H1 (cell line): ENCODE measurements at regions not wholly inside any gene's neighbourhood (a gene's known extent, or its start where the extent isn't known, plus 50 kb on each side); places are given as distances from the start of the nearest gene placed in this dataset.

ENCODE experiments used
- HDAC2 ChIP-seq, 2 experiments: fragments of 300-600 bp in 1 of 2; sonication (generic) in 1 of 2; IDR thresholded peaks; 2 replicates each; pipeline ENCODE4 v1.6.1; 2011 to 2012; ENCODE audit warnings: low read depth in 2 of 2, low read length in 2 of 2, mild to moderate bottlenecking in 2 of 2, moderate library complexity in 2 of 2, borderline replicate concordance in 1 of 2, inconsistent platforms in 1 of 2
- TF ChIP-seq, protein P1 (sequence below): IDR thresholded peaks from 2 replicates; pipeline ENCODE4 v1.6.1; 2011; ENCODE audit warnings: low read length, improper control_type of control experiment
- TF ChIP-seq, protein P2 (sequence below), 3 experiments: IDR thresholded peaks; 1 replicate in 2 of 3; 2 replicates in 1 of 3; pipeline versions ENCODE4 v1.5.1 to v1.6.1; 2011; ENCODE audit warnings: low read length in 3 of 3, mild to moderate bottlenecking in 3 of 3, inconsistent platforms in 2 of 3, low read depth in 1 of 3, moderate library complexity in 1 of 3; ENCODE audit not compliant: insufficient read depth in 1 of 3; ENCODE audit errors: control extremely low read depth in 1 of 3

DNA sequence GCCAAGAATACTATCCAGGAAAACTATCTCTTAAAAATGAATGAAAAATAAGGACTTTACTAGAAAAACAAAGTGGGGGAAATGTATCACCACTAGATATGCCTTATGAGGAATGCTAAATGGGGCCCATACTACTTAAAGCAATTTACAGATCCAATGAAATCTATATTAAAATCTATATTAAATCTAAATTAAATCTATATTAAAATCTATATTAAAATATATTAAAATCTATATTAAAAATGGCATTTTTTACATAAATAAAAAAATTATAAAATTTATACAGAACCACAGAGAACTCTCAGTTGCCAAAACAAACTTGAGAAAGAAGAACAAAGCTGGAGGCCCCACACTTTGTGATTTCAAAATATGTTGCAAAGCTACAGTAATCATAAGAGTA is 234.5 kb downstream of the RPL10L start:
- no peak for TF ChIP-seq HDAC2 (IDR thresholded peaks at IDR 0.05; ENCODE audit: borderline replicate concordance in 1 of 2, low read depth in 2 of 2, low read length in 2 of 2)
- TF ChIP-seq, protein P1, sequence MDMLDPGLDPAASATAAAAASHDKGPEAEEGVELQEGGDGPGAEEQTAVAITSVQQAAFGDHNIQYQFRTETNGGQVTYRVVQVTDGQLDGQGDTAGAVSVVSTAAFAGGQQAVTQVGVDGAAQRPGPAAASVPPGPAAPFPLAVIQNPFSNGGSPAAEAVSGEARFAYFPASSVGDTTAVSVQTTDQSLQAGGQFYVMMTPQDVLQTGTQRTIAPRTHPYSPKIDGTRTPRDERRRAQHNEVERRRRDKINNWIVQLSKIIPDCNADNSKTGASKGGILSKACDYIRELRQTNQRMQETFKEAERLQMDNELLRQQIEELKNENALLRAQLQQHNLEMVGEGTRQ: no peak
- TF ChIP-seq, protein P2, sequence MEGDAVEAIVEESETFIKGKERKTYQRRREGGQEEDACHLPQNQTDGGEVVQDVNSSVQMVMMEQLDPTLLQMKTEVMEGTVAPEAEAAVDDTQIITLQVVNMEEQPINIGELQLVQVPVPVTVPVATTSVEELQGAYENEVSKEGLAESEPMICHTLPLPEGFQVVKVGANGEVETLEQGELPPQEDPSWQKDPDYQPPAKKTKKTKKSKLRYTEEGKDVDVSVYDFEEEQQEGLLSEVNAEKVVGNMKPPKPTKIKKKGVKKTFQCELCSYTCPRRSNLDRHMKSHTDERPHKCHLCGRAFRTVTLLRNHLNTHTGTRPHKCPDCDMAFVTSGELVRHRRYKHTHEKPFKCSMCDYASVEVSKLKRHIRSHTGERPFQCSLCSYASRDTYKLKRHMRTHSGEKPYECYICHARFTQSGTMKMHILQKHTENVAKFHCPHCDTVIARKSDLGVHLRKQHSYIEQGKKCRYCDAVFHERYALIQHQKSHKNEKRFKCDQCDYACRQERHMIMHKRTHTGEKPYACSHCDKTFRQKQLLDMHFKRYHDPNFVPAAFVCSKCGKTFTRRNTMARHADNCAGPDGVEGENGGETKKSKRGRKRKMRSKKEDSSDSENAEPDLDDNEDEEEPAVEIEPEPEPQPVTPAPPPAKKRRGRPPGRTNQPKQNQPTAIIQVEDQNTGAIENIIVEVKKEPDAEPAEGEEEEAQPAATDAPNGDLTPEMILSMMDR (IDR thresholded peaks at IDR 0.05; ENCODE audit: control extremely low read depth in 1 of 3, insufficient read depth in 1 of 3, low read depth in 1 of 3, low read length in 3 of 3): no peak
